Medulla oblongata (tissue), 1 donor: ENCODE measurements at regions not wholly inside any gene's neighbourhood (a gene's known extent, or its start where the extent isn't known, plus 50 kb on each side); places are given as distances from the start of the nearest gene placed in this dataset.

Experiments used
- DNase-seq: peaks from one replicate; pipeline ENCODE4 v3.0.0-alpha.2; 2015; ENCODE audit errors: extremely low spot score

GRCh38 chr1:170313306-170313705, 167.5 kb downstream of the NTMT2 start:
- no peak for DNase-seq

GRCh38 chr1:170316270-170316669, 170.5 kb downstream of the NTMT2 start:
- DNase-seq = no peak

GRCh38 chr1:170318141-170318540, 172.4 kb downstream of the NTMT2 start:
- no peak for DNase-seq

GRCh38 chr1:170318736-170319135, 173.0 kb downstream of the NTMT2 start:
- no peak for DNase-seq

GRCh38 chr1:170321113-170321512, 175.4 kb downstream of the NTMT2 start:
- DNase-seq = no peak

- no peak for DNase-seq
Observed at GRCh38 chr1:170326186-170326585, 180.4 kb downstream of the NTMT2 start.

- no peak for DNase-seq
Observed at GRCh38 chr1:170332801-170333200, 187.0 kb downstream of the NTMT2 start.

GRCh38 chr1:170337413-170337994, 191.7 kb downstream of the NTMT2 start:
- DNase-seq = no peak

- no peak for DNase-seq
Observed at GRCh38 chr1:170339534-170339933, 192.4 kb upstream of the GORAB start.

- no peak for DNase-seq
Observed at GRCh38 chr1:170340308-170340707, 191.7 kb upstream of the GORAB start.

GRCh38 chr1:170351366-170351946, 180.5 kb upstream of the GORAB start:
- no peak for DNase-seq

- DNase-seq = no peak
Observed at GRCh38 chr1:170354246-170354645, 177.7 kb upstream of the GORAB start.

GRCh38 chr1:170354690-170355089, 177.3 kb upstream of the GORAB start:
- DNase-seq = no peak

GRCh38 chr1:170355267-170355801, 176.6 kb upstream of the GORAB start:
- no peak for DNase-seq

- DNase-seq = no peak
Observed at GRCh38 chr1:170356585-170356984, 175.4 kb upstream of the GORAB start.

- DNase-seq = no peak
Observed at GRCh38 chr1:170357750-170358149, 174.2 kb upstream of the GORAB start.

GRCh38 chr1:170360601-170361000, 171.4 kb upstream of the GORAB start:
- no peak for DNase-seq

- no peak for DNase-seq
Observed at GRCh38 chr1:170365331-170365730, 166.6 kb upstream of the GORAB start.

- DNase-seq = no peak
Observed at GRCh38 chr1:170366980-170367379, 165.0 kb upstream of the GORAB start.

GRCh38 chr1:170367615-170368014, 164.4 kb upstream of the GORAB start:
- DNase-seq = no peak

- no peak for DNase-seq
Observed at GRCh38 chr1:170369000-170369399, 163.0 kb upstream of the GORAB start.

- no peak for DNase-seq
Observed at GRCh38 chr1:170369417-170369816, 162.5 kb upstream of the GORAB start.

GRCh38 chr1:170370087-170370486, 161.9 kb upstream of the GORAB start:
- DNase-seq = no peak
